ENCODE measurements at regions not wholly inside any gene's neighbourhood (a gene's known extent, or its start where the extent isn't known, plus 50 kb on each side); places are given as distances from the start of the nearest gene placed in this dataset.

GRCh38 chr1:30305061-30305460 is 418.3 kb downstream of the MATN1 start:
- Mint-ChIP-seq H3K4me1 (ENCODE audit: low read depth) (no peaks in the 10 kb centered on the region), H3K4me3 (no peak overlapping the region), H3K36me3 (ENCODE audit: insufficient read depth) (no peaks in the 10 kb centered on the region), H3K27me3 (ENCODE audit: low read depth) (peaks cover 10% of the 10 kb centered on the region), H3K9me3 (no peaks in the 10 kb centered on the region)
- no peak for DNase-seq
- no peak for ATAC-seq

- H3K9me3 Mint-ChIP-seq = no peaks in the 10 kb centered on the region
- peaks cover 15% of the 10 kb centered on the region for H3K27me3 Mint-ChIP-seq (ENCODE audit: low read depth)
- H3K4me3 Mint-ChIP-seq = no peak overlapping the region
- DNase-seq = no peak
- no peaks in the 10 kb centered on the region for H3K4me1 Mint-ChIP-seq (ENCODE audit: low read depth)
- no peak for ATAC-seq
- no peaks in the 10 kb centered on the region for H3K36me3 Mint-ChIP-seq (ENCODE audit: insufficient read depth)
Observed at GRCh38 chr1:30304080-30304479, 419.3 kb downstream of the MATN1 start.

GRCh38 chr1:30303387-30303786 is 420.0 kb downstream of the MATN1 start:
- Mint-ChIP-seq H3K9me3 (no peaks in the 10 kb centered on the region), H3K4me3 (no peak overlapping the region), H3K27me3 (ENCODE audit: low read depth) (peaks cover 15% of the 10 kb centered on the region), H3K36me3 (ENCODE audit: insufficient read depth) (no peaks in the 10 kb centered on the region), H3K4me1 (ENCODE audit: low read depth) (no peaks in the 10 kb centered on the region)
- ATAC-seq (no peak), DNase-seq (no peak)

GRCh38 chr1:30302858-30303257 is 420.5 kb downstream of the MATN1 start:
- Mint-ChIP-seq H3K27me3 (ENCODE audit: low read depth) (peaks cover 16% of the 10 kb centered on the region), H3K9me3 (peaks cover under 1% of the 10 kb centered on the region), H3K4me1 (ENCODE audit: low read depth) (no peaks in the 10 kb centered on the region), H3K36me3 (ENCODE audit: insufficient read depth) (no peaks in the 10 kb centered on the region), H3K4me3 (no peak overlapping the region)
- DNase-seq (no peak), ATAC-seq (no peak)

GRCh38 chr1:30300669-30301068 is 422.7 kb downstream of the MATN1 start:
- Mint-ChIP-seq H3K36me3 (ENCODE audit: insufficient read depth) (no peaks in the 10 kb centered on the region), H3K9me3 (peaks cover 7% of the 10 kb centered on the region), H3K27me3 (ENCODE audit: low read depth) (peaks cover 17% of the 10 kb centered on the region), H3K4me3 (no peak overlapping the region), H3K4me1 (ENCODE audit: low read depth) (no peaks in the 10 kb centered on the region)
- no peak for DNase-seq
- ATAC-seq = no peak

GRCh38 chr1:30299393-30299792 is 424.0 kb downstream of the MATN1 start:
- Mint-ChIP-seq H3K36me3 (ENCODE audit: insufficient read depth) (no peaks in the 10 kb centered on the region), H3K27me3 (ENCODE audit: low read depth) (peaks cover 16% of the 10 kb centered on the region), H3K9me3 (peaks cover 7% of the 10 kb centered on the region), H3K4me3 (no peak overlapping the region), H3K4me1 (ENCODE audit: low read depth) (no peaks in the 10 kb centered on the region)
- DNase-seq = no peak
- no peak for ATAC-seq

- Mint-ChIP-seq H3K36me3 (ENCODE audit: insufficient read depth) (no peaks in the 10 kb centered on the region), H3K4me3 (no peak overlapping the region), H3K27me3 (ENCODE audit: low read depth) (peaks cover 26% of the 10 kb centered on the region), H3K4me1 (ENCODE audit: low read depth) (no peaks in the 10 kb centered on the region), H3K9me3 (peaks cover 7% of the 10 kb centered on the region)
- DNase-seq (no peak), ATAC-seq (no peak)
Observed at GRCh38 chr1:30295674-30296073, 427.7 kb downstream of the MATN1 start.

GRCh38 chr1:30295266-30295665 is 428.1 kb downstream of the MATN1 start:
- no peak for DNase-seq
- H3K4me1 Mint-ChIP-seq (ENCODE audit: low read depth) = no peaks in the 10 kb centered on the region
- ATAC-seq = no peak
- no peaks in the 10 kb centered on the region for H3K36me3 Mint-ChIP-seq (ENCODE audit: insufficient read depth)
- peaks cover 29% of the 10 kb centered on the region for H3K27me3 Mint-ChIP-seq (ENCODE audit: low read depth)
- H3K4me3 Mint-ChIP-seq = no peak overlapping the region
- H3K9me3 Mint-ChIP-seq = peaks cover 7% of the 10 kb centered on the region

- ATAC-seq = no peak
- no peaks in the 10 kb centered on the region for H3K36me3 Mint-ChIP-seq (ENCODE audit: insufficient read depth)
- H3K4me1 Mint-ChIP-seq (ENCODE audit: low read depth) = no peaks in the 10 kb centered on the region
- H3K27me3 Mint-ChIP-seq (ENCODE audit: low read depth) = peaks cover 26% of the 10 kb centered on the region
- no peak for DNase-seq
- H3K9me3 Mint-ChIP-seq = peaks cover 7% of the 10 kb centered on the region
- H3K4me3 Mint-ChIP-seq = no peak overlapping the region
Observed at GRCh38 chr1:30294508-30294907, 428.9 kb downstream of the MATN1 start.

- DNase-seq = no peak
- Mint-ChIP-seq H3K27me3 (ENCODE audit: low read depth) (peaks cover 24% of the 10 kb centered on the region), H3K9me3 (peaks cover 2% of the 10 kb centered on the region), H3K4me3 (no peak overlapping the region), H3K36me3 (ENCODE audit: insufficient read depth) (no peaks in the 10 kb centered on the region), H3K4me1 (ENCODE audit: low read depth) (no peaks in the 10 kb centered on the region)
- ATAC-seq = no peak
Observed at GRCh38 chr1:30292451-30292850, 430.9 kb downstream of the MATN1 start.

- H3K27me3 Mint-ChIP-seq (ENCODE audit: low read depth) = peaks cover 22% of the 10 kb centered on the region
- H3K36me3 Mint-ChIP-seq (ENCODE audit: insufficient read depth) = no peaks in the 10 kb centered on the region
- DNase-seq (no peak), ATAC-seq (no peak)
- no peaks in the 10 kb centered on the region for H3K9me3 Mint-ChIP-seq
- no peaks in the 10 kb centered on the region for H3K4me1 Mint-ChIP-seq (ENCODE audit: low read depth)
- H3K4me3 Mint-ChIP-seq = no peak overlapping the region
Observed at GRCh38 chr1:30291526-30291925, 431.9 kb downstream of the MATN1 start.

GRCh38 chr1:30290581-30290980 is 432.8 kb downstream of the MATN1 start:
- Mint-ChIP-seq H3K4me1 (ENCODE audit: low read depth) (no peaks in the 10 kb centered on the region), H3K36me3 (ENCODE audit: insufficient read depth) (no peaks in the 10 kb centered on the region), H3K4me3 (no peak overlapping the region), H3K27me3 (ENCODE audit: low read depth) (peaks cover 20% of the 10 kb centered on the region), H3K9me3 (no peaks in the 10 kb centered on the region)
- ATAC-seq = no peak
- no peak for DNase-seq

GRCh38 chr1:30287976-30288375 is 435.4 kb downstream of the MATN1 start:
- no peaks in the 10 kb centered on the region for H3K36me3 Mint-ChIP-seq (ENCODE audit: insufficient read depth)
- DNase-seq (no peak), ATAC-seq (no peak)
- peaks cover 7% of the 10 kb centered on the region for H3K4me1 Mint-ChIP-seq (ENCODE audit: low read depth)
- H3K4me3 Mint-ChIP-seq = no peak overlapping the region
- peaks cover 18% of the 10 kb centered on the region for H3K27me3 Mint-ChIP-seq (ENCODE audit: low read depth)
- no peaks in the 10 kb centered on the region for H3K9me3 Mint-ChIP-seq

GRCh38 chr1:30286988-30287839 is 436.2 kb downstream of the MATN1 start:
- ATAC-seq (no peak), DNase-seq (no peak)
- Mint-ChIP-seq H3K27me3 (ENCODE audit: low read depth) (peaks cover 15% of the 10 kb centered on the region), H3K36me3 (ENCODE audit: insufficient read depth) (no peaks in the 10 kb centered on the region), H3K4me3 (no peak overlapping the region), H3K4me1 (ENCODE audit: low read depth) (peaks cover 13% of the 10 kb centered on the region), H3K9me3 (no peaks in the 10 kb centered on the region)

- Mint-ChIP-seq H3K27me3 (ENCODE audit: low read depth) (peaks cover 10% of the 10 kb centered on the region), H3K4me3 (no peak overlapping the region), H3K9me3 (no peaks in the 10 kb centered on the region), H3K36me3 (ENCODE audit: insufficient read depth) (no peaks in the 10 kb centered on the region), H3K4me1 (ENCODE audit: low read depth) (peaks cover 18% of the 10 kb centered on the region)
- no peak for DNase-seq
- no peak for ATAC-seq
Observed at GRCh38 chr1:30286241-30286987, 437.0 kb downstream of the MATN1 start.

All from activated T-cell treated with anti-CD3 and anti-CD28 coated beads, Interleukin-2, amount 50 U/mL, for 4 hours (primary cell).